ENCODE measurements at regions not wholly inside any gene's neighbourhood (a gene's known extent, or its start where the extent isn't known, plus 50 kb on each side); places are given as distances from the start of the nearest gene placed in this dataset.

DNA sequence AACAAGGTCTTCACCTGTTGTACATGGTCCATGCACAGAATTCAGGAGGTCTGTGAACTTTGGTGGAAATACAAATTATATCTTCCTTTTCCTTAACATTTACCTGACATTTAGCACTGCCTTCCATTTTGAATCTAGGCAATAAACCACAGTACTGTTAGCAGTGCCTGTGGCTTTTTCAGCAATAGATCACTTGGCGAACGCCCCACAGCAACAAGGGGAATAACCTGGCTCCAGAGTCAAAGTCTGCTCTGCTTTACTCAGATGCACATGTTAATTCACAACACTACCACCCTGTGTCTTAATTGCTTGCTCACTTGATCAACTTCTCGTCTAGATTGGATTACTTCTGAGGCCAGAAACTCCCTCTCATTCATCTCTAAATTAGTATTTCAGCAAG, 414.6 kb upstream of the PROK2 start:
- Histone ChIP-seq H3K4me1 (ENCODE audit: control insufficient read depth, extremely low read depth, insufficient read depth, low read length) (no peaks in the 10 kb centered on the region), H3K79me2 (ENCODE audit: control insufficient read depth, insufficient read depth, low read length) (no peaks in the 10 kb centered on the region), H3K9ac (replicated peaks; ENCODE audit: extremely low read depth, insufficient read depth, low read length) (no peak overlapping the region), H3K27ac (ENCODE audit: insufficient read depth, low read depth, low read length) (no peak overlapping the region), H3K9me3 (replicated peaks; ENCODE audit: control insufficient read depth, insufficient read depth, low read length) (no peaks in the 10 kb centered on the region), H3K4me3 (replicated peaks in 1 of 3; ENCODE audit: insufficient read depth in 1 of 3, low read depth in 1 of 3, low read length in 3 of 3) (no peak overlapping the region), H3K4me2 (ENCODE audit: insufficient read depth, low read length) (no peak overlapping the region), H4K20me1 (replicated peaks; ENCODE audit: control insufficient read depth, extremely low read depth, insufficient read depth, low read length) (no peaks in the 10 kb centered on the region), H3K9me1 (replicated peaks; ENCODE audit: control insufficient read depth, extremely low read depth, insufficient read depth, low read length) (no peaks in the 10 kb centered on the region), H3K36me3 (ENCODE audit: control insufficient read depth in 2 of 2, extremely low read depth in 1 of 2, insufficient read depth in 2 of 2, low read length in 2 of 2) (no peaks in the 10 kb centered on the region), H2AFZ (ENCODE audit: low read depth, low read length) (no peak overlapping the region), H3K27me3 (ENCODE audit: control insufficient read depth in 2 of 2, insufficient read depth in 2 of 2, low read length in 2 of 2) (peaks cover 3 to 10% of the 10 kb centered on the region in 2 experiments)
- no TSS peak for BruUV-seq (replicated peaks)
- POLR2A ChIA-PET, result no interaction called here
- FAIRE-seq (no peak), DNase-seq (ENCODE audit: low read depth, low spot score) (no peak)
- TF ChIP-seq MYC (IDR thresholded peaks at IDR 0.05; ENCODE audit: low read depth, low read length) (no peak), JUN (IDR thresholded peaks at IDR 0.05; ENCODE audit: borderline replicate concordance, insufficient read depth, insufficient read length, low read depth) (no peak), POLR2A (IDR thresholded peaks at IDR 0.05; ENCODE audit: low read depth, low read length) (no peak), FOS (IDR thresholded peaks at IDR 0.05; ENCODE audit: borderline replicate concordance, insufficient read depth, low read length) (no peak), EZH2 (IDR thresholded peaks at IDR 0.05; ENCODE audit: borderline replicate concordance, low read depth, low read length, severe bottlenecking) (no peak), POLR2AphosphoS5 (IDR thresholded peaks at IDR 0.05; ENCODE audit: insufficient read depth, low read depth, low read length) (no peak), GATA2 (IDR thresholded peaks at IDR 0.05; ENCODE audit: insufficient read depth, insufficient read length, low read depth, low read length) (no peak), CTCF (IDR thresholded peaks at IDR 0.05; ENCODE audit: extremely low read depth in 1 of 2, insufficient read depth in 1 of 2, low read depth in 1 of 2, low read length in 2 of 2) (no peak)
- TF ChIP-seq, protein P1, sequence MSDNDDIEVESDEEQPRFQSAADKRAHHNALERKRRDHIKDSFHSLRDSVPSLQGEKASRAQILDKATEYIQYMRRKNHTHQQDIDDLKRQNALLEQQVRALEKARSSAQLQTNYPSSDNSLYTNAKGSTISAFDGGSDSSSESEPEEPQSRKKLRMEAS (IDR thresholded peaks at IDR 0.05; ENCODE audit: insufficient read depth, insufficient read length), result no peak
- CTCF ChIA-PET, result no interaction called here
- intact Hi-C loops (cut with micrococcal nuclease) (no loop called here), dilution Hi-C loops (cut with MboI; ENCODE audit: extremely low pct_ligation_motif_present, low sequenced_read_pairs) (no loop called here)

All from endothelial cell of umbilical vein (primary cell).